ACHN (cell line): ENCODE measurements at regions not wholly inside any gene's neighbourhood (a gene's known extent, or its start where the extent isn't known, plus 50 kb on each side); places are given as distances from the start of the nearest gene placed in this dataset.

Source experiments
- DNase-seq: peaks from one replicate; pipeline ENCODE4 v3.0.0-alpha.2; 2015
- in situ Hi-C: cut with HindIII; loops from 2 replicates; pipeline ENCODE4 v1.10.0; 2017; ENCODE audit warnings: low sequenced_read_pairs, low pct_ligation_motif_present, low pct_unique_long_range_greater_than_20kb

DNA sequence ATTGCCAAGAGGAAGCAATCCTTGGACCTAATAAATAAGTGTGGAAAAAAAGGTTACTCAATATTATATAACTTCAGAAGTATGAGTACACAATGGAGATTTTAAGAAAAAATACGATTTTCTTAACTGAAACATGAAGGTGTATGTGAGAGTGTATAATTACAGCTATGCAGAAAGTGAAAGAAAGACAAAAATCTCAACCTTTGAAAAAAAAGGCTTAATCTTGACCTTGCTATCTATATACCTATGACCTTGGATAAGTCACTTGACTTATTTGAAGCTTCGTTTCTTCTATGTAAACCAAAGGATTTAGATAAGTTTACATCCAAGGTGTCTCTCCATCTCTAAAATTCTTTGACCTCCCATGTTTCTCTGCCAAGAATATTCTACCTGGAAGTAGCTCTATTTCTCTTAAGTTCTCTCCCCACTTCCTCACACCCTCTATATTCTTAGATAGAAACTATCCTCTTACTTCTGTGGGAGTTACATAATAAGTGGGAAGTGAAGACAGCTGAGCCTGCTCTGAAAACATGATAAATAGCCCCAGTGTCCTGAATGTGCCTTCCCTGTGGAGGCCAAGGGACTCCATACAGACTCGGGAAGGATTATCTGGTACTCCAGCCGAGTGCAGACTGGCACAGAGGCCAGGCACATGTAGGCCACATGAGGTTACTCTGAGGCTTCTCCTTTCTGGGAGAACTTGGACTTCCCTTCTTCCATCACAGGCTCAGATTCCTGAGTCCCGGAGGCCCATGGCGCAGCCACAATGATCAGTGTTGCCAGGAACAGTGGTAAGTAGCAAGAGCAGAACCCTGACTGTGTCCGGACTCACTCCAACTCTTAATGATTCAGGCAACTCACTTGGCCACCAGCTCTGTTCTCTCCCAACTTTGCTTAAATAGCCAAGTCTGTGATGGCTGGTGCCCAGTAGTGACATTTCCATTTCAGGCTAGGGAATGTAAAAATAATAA, 166.8 kb upstream of the COL8A1 start:
- DNase-seq, result no peak
- in situ Hi-C loops, result no loop called here

- DNase-seq, result no peak
- in situ Hi-C loops, result no loop called here
Observed at GRCh38 chr3:99470841-99471240, 167.6 kb upstream of the COL8A1 start.

- DNase-seq, result no peak
- in situ Hi-C loops, result no loop called here
Observed at GRCh38 chr3:99468918-99469317, 169.5 kb upstream of the COL8A1 start.

GRCh38 chr3:99467420-99467819, 171.0 kb upstream of the COL8A1 start:
- in situ Hi-C loops, result no loop called here
- DNase-seq, result no peak

DNA sequence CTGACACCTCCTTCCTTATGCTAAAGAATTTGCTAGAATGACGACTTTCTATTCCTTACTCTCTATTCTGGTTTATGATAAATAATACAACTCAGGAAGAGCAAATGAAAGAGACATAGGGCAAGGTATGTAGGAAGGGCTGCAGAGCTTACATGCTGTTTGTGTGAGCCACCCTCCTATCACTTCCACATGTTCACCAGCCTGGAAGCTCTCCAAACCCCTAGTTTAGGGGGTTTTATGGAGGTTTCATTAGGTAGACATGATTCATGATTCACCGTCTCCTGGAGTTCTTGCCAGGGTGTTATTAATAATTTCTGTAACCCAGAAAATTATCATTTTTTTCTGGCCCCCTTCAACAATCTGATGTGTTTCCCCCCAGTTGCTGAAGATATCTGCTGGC, 172.1 kb upstream of the COL8A1 start:
- in situ Hi-C loops, result no loop called here
- no peak for DNase-seq

- in situ Hi-C loops, result no loop called here
- DNase-seq, result no peak
Observed at GRCh38 chr3:99458013-99458412, 180.4 kb upstream of the COL8A1 start.

GRCh38 chr3:99442599-99442998, 195.8 kb upstream of the COL8A1 start:
- no peak for DNase-seq
- in situ Hi-C loops, result no loop called here

- no peak for DNase-seq
- in situ Hi-C loops, result no loop called here
Observed at GRCh38 chr3:99439892-99440291, 198.5 kb upstream of the COL8A1 start.

DNA sequence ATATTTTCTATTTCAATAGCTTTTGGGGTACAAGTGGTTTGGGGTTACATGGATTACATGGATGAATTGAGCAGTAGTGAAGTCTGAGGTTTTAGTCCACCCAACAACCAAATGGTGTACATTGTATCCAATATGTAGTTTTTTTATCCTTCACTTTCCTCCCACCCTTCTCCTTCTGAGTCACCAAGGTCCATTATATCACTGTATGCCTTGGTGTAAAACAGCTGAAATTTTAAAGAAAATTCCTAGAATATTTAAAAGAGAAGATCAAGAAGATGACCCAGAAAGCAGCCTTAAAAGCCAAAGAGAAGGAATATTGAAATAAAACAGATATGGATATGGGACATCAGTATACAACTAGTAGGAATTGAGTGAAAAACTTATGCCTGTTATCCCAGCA, 204.2 kb upstream of the COL8A1 start:
- in situ Hi-C loops, result no loop called here
- no peak for DNase-seq

DNA sequence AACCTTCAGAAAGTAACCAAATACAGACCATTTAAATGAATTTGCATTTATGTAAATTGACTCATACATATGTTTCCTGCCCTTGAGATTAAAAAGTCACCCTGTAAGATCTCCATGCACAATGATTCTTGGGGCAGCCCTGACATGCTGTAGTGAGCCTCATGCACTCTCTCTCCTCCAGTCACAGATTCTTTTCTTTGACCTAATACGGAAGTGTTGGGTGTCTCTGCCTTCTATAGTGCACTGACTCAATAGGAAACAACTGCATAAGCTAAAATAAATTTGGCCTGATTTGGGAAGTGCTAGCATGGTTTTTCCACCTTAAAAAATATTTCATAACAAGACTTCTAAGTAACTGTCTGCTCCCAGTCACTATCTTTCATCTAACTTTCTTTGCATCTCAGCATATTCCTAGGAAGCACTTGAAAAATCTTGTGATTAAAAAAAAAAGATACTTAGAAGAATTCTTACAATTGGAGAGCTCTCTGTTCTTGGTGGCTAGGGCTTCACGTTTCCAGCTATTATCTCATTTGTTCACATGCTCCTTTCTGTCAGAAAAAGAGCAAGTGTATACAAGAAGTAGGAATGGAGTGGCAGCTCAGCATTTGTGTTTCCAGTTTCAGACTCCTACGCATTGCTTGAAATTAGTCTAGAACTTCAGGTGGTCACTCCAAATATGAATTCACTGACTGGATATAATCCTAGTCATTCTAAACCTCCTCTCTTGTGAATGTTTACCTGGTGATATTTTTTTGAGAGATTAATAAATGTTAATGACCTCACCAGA, 207.9 kb upstream of the COL8A1 start:
- in situ Hi-C loops, result no loop called here
- DNase-seq, result no peak

GRCh38 chr3:99429502-99429901, 208.9 kb upstream of the COL8A1 start:
- in situ Hi-C loops, result no loop called here
- DNase-seq, result no peak

GRCh38 chr3:99425930-99426329, 212.5 kb upstream of the COL8A1 start:
- in situ Hi-C loops, result no loop called here

DNA sequence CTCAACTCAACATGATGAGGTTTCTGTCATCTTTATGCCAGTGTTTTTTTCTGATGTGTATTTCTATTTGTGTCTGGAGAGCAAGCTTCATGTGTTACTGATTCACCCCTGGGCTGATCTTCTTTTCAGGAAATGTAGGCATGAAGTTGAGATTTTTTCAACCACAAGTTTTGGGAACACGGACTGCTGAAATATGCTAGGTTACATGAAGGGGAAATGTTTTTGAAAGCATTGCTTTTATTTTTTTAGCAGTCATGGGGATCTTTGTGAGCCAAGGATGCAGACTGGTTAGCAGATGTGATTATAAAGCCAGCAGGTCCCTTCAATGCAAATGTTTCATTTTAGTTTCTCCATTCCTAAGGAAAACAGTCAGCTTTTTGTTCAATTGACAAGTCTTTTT, 219.3 kb upstream of the COL8A1 start:
- DNase-seq, result no peak
- in situ Hi-C loops, result no loop called here

More at GRCh38 chr3:99425930-99426329, 212.5 kb upstream of the COL8A1 start:
- no peak for DNase-seq

GRCh38 chr3:99418709-99419108, 219.7 kb upstream of the COL8A1 start:
- no peak for DNase-seq
- in situ Hi-C loops, result no loop called here

DNA sequence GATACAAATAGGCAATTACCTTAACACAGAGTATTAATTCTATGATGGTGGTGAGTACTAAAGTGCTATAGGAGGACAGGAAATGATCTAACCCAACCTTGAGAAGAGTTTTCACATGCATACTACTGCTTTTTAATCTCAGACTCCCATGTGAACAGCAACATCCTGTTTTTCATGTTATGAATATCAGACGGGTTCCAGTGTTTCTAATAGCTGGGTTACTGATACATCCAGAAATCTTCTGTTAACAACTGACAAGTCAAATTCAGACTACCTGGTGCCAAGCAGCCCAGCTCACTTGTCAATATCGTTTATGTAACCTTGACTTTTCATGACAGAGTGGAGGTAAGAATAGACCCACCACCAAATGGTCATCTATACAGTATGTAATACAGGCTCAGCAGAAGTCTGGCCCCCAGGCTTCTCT, 220.2 kb upstream of the COL8A1 start:
- in situ Hi-C loops, result no loop called here
- no peak for DNase-seq

- DNase-seq, result peak; percentile 72
- in situ Hi-C loops, result no loop called here
Observed at GRCh38 chr3:99413504-99413903, 224.9 kb upstream of the COL8A1 start.

- DNase-seq, result no peak
- in situ Hi-C loops, result no loop called here
Observed at GRCh38 chr3:99410789-99411311, 227.5 kb upstream of the COL8A1 start.

DNA sequence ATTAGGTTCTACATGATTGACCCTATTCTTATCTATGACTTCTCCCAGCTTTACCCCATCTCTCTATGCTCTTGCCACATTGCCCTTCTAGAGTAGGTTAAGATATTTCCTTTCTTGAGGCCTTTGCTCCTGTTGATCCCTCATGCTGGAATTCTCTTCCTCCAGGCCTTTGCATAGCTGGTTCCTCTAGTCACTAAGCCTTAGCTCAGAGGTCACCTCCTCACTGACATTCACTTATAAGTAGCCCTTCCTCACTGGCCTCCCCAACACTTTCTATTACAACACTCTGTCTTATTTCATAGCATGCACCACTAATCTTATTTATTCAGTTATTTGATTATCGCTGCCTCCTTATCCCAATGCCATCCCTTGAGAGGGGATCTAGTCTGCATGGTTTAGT, 228.4 kb upstream of the COL8A1 start:
- in situ Hi-C loops, result no loop called here
- no peak for DNase-seq

- in situ Hi-C loops, result no loop called here
Observed at GRCh38 chr3:99407257-99407656, 231.1 kb upstream of the COL8A1 start.

More at GRCh38 chr3:99407257-99407656, 231.1 kb upstream of the COL8A1 start:
- DNase-seq, result no peak
